Ascending aorta (tissue), 2 donors: ENCODE measurements at regions not wholly inside any gene's neighbourhood (a gene's known extent, or its start where the extent isn't known, plus 50 kb on each side); places are given as distances from the start of the nearest gene placed in this dataset.

Experiments used
- DNase-seq, 2 donors: peaks; one replicate each; pipeline ENCODE4 v3.0.0-alpha.2; 2019; ENCODE audit warnings: low spot score in 2 of 2
- H3K27ac ChIP-seq, 2 donors: fragments of 200-600 bp; sonication (generic); one replicate each; pipeline ENCODE4 v1.5.1; 2016 to 2017; ENCODE audit warnings: mild to moderate bottlenecking in 1 of 2
- H3K27me3 ChIP-seq: fragments of 200-600 bp; sonication (generic); one replicate; pipeline ENCODE4 v1.5.1; 2017
- H3K36me3 ChIP-seq, 2 donors: fragments of 200-600 bp; sonication (generic); one replicate each; pipeline ENCODE4 v1.5.1; 2016
- H3K4me1 ChIP-seq, 2 donors: fragments of 200-600 bp; sonication (generic); one replicate each; pipeline ENCODE4 v1.5.1; 2016 to 2017; ENCODE audit warnings: mild to moderate bottlenecking in 1 of 2
- H3K4me3 ChIP-seq, 2 donors: fragments of 200-600 bp; sonication (generic); one replicate each; pipeline ENCODE4 v1.5.1; 2016 to 2017; ENCODE audit warnings: mild to moderate bottlenecking in 1 of 2
- H3K9me3 ChIP-seq, 2 donors: fragments of 200-600 bp; sonication (generic); one replicate each; pipeline ENCODE4 v1.5.1; 2016
- intact Hi-C: fragments of 100-400 bp; cut with DNase I; formaldehyde crosslinking; loops from one replicate; pipeline ENCODE4 v1.15.1; 2023
- TF ChIP-seq, protein P1 (sequence below), 3 experiments: fragments of 200-600 bp in 2 of 3; fragments of 450-650 bp in 1 of 3; sonication (generic) in 2 of 3; IDR thresholded peaks; one replicate each; pipeline ENCODE4 v1.5.1; 2016 to 2019; ENCODE audit warnings: antibody characterized with exemption in 3 of 3, mild to moderate bottlenecking in 1 of 3, moderate library complexity in 1 of 3

DNA sequence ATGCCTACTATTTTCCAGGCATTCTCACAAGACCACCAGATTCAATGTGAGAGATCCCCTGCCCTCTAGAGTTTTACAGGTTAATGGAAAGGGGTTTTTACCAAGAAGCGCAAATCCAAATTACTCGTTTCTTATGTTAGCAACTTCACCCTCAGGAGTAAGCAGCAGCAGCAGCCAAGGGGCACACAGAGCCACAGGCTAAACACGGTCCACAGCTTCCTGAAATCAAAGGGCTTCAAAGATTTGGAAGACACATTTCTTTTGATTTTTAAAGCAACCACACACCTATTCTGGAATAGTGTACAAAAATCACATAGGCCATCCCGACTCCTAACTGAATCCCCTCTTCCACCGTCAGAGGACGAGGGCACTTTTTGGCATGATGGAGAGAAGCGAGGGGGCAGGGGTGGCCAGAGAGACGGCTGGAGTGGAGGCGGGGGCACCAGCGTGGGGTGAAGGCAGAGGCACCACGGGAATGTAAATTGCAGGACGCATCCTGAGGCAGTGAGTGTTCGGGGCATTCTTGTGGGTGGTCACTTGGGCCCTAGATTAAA lies 107.0 kb downstream of the ARF6 start:
- no peak for DNase-seq
- Histone ChIP-seq H3K27ac (peak overlapping the region; percentile 96 to 97), H3K4me3 (peak overlapping the region in 1 of 2 donors; percentile 47), H3K4me1 (peaks cover 14 to 52% of the 10 kb centered on the region in 2 donors), H3K27me3 (no peaks in the 10 kb centered on the region), H3K36me3 (no peaks in the 10 kb centered on the region), H3K9me3 (no peaks in the 10 kb centered on the region)
- TF ChIP-seq, protein P1, sequence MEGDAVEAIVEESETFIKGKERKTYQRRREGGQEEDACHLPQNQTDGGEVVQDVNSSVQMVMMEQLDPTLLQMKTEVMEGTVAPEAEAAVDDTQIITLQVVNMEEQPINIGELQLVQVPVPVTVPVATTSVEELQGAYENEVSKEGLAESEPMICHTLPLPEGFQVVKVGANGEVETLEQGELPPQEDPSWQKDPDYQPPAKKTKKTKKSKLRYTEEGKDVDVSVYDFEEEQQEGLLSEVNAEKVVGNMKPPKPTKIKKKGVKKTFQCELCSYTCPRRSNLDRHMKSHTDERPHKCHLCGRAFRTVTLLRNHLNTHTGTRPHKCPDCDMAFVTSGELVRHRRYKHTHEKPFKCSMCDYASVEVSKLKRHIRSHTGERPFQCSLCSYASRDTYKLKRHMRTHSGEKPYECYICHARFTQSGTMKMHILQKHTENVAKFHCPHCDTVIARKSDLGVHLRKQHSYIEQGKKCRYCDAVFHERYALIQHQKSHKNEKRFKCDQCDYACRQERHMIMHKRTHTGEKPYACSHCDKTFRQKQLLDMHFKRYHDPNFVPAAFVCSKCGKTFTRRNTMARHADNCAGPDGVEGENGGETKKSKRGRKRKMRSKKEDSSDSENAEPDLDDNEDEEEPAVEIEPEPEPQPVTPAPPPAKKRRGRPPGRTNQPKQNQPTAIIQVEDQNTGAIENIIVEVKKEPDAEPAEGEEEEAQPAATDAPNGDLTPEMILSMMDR (IDR thresholded peaks at IDR 0.05) = no peak
- intact Hi-C loops = loop anchor here (1.0 to 2.0 kb wide), 3 partner anchors 13 to 25 kb away; no protein-coding TSS in a partner anchor

DNA sequence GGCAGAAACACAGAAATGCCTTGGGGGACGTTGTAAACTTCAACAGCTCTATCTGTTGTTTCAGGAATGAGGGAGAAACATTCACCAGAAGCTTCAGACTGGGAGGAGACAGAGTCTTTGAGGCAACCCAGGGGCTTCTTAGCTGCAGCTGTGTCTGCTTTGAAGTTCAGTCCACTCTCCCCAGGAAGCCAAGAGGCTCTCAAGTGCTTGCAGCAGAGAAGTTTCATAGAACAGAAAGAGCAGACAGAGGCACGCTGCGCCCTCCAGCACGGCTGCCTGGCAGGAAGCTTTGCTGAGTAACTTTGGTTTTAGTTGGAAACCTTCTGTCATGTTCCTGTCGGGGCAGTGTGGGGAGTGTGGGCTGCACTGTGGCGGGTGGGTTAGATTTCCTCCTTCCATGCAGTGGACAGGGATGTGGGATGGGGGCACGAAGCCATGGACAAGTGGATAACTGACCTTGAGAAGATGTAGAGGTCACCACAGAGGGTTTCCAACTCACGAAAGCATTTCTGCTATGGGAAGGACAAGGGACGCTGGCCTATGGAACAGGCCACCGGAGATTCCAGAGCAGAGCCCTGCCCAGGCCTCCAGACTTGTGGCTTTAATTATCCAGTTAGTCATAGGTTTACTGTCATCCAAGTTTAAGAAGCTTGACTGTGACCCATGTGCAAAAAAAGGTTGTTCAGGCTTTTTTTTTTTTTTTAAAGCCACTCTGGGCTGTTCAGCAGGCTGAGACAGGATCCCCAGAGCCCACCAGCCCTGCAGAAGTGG lies 107.7 kb downstream of the ARF6 start:
- no peaks in the 10 kb centered on the region for H3K9me3 ChIP-seq
- no peaks in the 10 kb centered on the region for H3K27me3 ChIP-seq
- TF ChIP-seq, protein P1 (IDR thresholded peaks at IDR 0.05) = no peak
- DNase-seq = peak; percentile 49 to 90
- peaks cover 14 to 52% of the 10 kb centered on the region in 2 donors for H3K4me1 ChIP-seq
- intact Hi-C loops = loop anchor here (1.0 to 2.0 kb wide), 3 partner anchors 13 to 26 kb away; no protein-coding TSS in a partner anchor
- no peaks in the 10 kb centered on the region for H3K36me3 ChIP-seq
- H3K27ac ChIP-seq = peak overlapping the region; percentile 96 to 97
- peak overlapping the region in 1 of 2 donors; percentile 47 for H3K4me3 ChIP-seq

DNA sequence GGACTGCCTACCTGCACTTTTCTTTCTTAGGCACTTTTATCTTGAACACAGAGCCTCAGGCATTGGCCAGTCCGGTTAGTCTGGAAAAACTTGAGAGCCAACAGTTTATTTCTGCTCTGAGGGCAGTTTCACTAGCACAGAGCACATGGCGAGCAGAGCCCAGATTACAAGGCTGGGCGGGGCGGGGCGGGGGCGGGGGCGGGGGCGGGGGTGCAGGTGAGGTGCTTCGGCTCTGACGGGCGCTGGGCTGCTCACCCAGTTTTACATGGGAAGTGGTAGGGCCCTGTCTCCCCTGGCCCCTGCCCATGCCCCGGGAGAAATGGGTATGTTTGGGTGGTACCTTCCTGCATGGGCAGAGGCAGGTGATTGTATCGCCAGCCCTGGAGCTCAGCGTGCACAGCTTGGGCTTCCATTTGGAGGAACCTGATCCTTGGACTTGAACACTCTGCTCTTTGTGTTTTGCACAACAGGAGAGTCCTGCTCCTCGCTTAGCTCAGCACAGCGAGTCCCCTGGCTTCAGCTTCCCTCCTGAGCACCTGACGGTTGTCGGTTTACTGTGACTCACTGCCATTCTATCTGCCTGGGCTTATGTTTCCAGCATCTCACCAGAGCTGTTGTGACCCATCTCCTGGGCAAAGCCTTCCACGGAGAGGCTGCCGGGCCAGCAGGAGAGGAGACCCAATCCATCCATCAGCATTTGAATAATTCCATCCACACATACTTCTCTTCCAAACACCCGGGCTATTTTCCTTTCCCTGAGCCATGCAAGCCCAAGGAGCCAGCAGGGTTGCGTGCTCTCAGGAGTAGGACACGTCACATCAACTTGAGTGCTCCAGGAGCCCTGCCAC lies 108.5 kb downstream of the ARF6 start:
- no peaks in the 10 kb centered on the region for H3K9me3 ChIP-seq
- no peaks in the 10 kb centered on the region for H3K36me3 ChIP-seq
- H3K27ac ChIP-seq = peak overlapping the region; percentile 96 to 97
- TF ChIP-seq, protein P1 (IDR thresholded peaks at IDR 0.05) = no peak
- peaks cover 14 to 52% of the 10 kb centered on the region in 2 donors for H3K4me1 ChIP-seq
- DNase-seq = peak; percentile 62 to 84
- H3K27me3 ChIP-seq = no peaks in the 10 kb centered on the region
- intact Hi-C loops = loop anchor here (2.0 kb wide), 1 partner anchor 27 kb away; no protein-coding TSS in a partner anchor
- H3K4me3 ChIP-seq = peak overlapping the region in 1 of 2 donors; percentile 47

DNA sequence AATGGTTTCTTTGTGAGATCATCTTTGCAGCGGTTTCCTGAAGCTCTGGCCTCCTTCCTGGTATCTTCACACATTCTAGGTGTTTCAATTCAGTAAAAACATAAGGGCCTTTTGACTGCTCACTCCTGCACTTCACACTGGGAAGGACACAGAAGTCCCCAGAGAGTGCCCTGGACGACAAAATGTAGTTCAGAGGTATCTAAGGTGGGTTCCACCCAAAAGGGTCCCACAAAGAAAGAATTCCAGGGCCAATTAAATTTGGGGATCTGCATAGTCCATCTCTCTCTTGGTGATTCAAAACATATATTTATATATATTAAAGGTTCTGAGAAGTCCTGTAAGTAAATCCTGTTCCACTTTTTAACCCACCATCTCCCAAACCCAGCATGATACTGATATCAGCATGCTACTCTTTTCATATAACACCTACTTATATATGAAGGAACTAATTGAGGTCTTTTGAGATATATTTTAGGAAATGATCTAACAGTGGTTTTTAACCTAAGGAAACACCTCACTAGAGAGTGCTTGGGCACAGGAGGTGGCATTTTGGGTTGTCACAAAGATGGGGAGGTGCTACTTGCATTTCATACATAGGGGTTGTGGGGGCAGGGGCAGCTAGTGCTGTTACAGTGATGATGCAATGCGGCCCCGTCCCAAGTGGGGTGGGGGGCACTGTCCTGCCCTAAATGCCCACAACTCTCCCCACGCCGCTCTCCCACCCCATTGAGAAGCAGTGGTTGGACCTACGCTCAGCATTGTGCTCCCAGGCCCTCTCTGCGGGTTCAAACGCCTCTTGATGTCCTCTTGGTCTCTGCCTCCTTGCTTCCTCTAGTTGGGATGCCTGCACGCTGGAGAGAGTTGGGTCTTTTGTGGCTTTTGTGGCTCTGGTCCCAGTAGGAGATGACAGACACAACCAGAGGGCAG lies 109.4 kb downstream of the ARF6 start:
- TF ChIP-seq, protein P1 (IDR thresholded peaks at IDR 0.05) = no peak
- peak overlapping the region; percentile 96 to 97 for H3K27ac ChIP-seq
- peaks cover 14 to 52% of the 10 kb centered on the region in 2 donors for H3K4me1 ChIP-seq
- no peaks in the 10 kb centered on the region for H3K9me3 ChIP-seq
- peak overlapping the region; percentile 62 to 69 for H3K4me3 ChIP-seq
- no peak for DNase-seq
- intact Hi-C loops = loop anchor here (1.0 to 2.0 kb wide), 3 partner anchors 27 to 139 kb away; no protein-coding TSS in a partner anchor
- no peaks in the 10 kb centered on the region for H3K36me3 ChIP-seq
- H3K27me3 ChIP-seq = no peaks in the 10 kb centered on the region

DNA sequence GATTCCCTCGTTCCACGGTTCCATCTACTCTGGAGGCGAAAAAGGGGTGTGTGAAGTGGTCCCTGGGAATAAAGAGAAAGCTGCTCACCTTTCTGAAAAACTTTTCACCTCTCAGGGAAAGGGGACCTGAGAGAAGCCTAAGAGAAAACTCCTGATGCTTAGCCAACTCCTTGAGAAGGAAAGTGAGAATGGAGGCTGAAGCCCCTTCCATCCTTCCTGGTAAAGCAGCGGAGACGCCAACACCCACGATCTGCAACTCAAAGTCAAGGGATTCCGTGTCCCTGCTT lies 110.0 kb downstream of the ARF6 start:
- no peak for DNase-seq
- TF ChIP-seq, protein P1 (IDR thresholded peaks at IDR 0.05) = no peak
- H3K9me3 ChIP-seq = no peaks in the 10 kb centered on the region
- H3K4me3 ChIP-seq = peak overlapping the region; percentile 62 to 69
- no peaks in the 10 kb centered on the region for H3K27me3 ChIP-seq
- peaks cover 14 to 52% of the 10 kb centered on the region in 2 donors for H3K4me1 ChIP-seq
- intact Hi-C loops = loop anchor here (1.0 to 2.0 kb wide), 4 partner anchors 15 to 140 kb away; no protein-coding TSS in a partner anchor
- H3K27ac ChIP-seq = peak overlapping the region; percentile 96 to 97
- H3K36me3 ChIP-seq = no peaks in the 10 kb centered on the region
